ENCODE measurements at regions not wholly inside any gene's neighbourhood (a gene's known extent, or its start where the extent isn't known, plus 50 kb on each side); places are given as distances from the start of the nearest gene placed in this dataset.
"Not testable (repeated sequence)": the region's sequence is repeated elsewhere in the genome, so short reads cannot be mapped to it uniquely, and the experiment has no call there.

DNA sequence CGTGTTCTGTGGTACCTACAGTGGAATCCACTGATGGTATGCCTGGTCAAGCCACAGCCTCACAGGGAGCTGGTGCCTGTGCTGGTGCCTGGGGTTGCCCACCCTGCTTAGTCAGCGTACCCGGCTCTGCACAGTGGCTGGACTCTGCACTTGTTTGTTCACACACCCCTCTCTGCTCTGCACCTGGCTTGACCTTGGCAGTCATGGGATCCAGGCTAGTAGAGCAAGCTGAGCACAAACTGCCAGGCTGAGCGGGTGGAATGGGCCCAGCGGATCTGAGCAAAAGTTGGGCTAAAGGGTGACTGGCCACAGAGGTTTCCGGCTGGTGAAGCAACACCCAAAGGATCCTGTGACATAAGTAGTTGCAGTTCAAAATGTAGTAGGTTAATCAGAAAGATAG is 163.5 kb downstream of the CDH19 start:
- DNase-seq: no peak

DNA sequence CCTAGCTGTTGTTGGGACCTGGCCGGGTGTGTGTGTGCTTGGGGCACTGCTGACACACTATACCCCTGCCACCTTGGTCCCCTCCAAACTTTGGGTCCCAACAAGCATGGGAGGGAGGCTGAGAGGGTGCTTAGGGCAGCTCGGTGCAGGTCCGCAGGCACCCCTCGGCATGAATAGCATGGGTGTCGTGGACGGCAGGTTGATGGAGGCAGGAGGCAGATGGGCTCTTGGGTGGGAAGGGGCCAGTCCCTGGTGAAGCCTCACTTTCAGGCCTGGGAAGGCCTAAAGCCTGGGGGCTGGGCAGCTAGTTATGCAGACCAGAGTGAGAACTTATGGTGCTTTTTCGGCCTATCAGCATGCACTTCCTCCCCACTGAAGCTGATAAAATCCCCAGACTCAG is 164.2 kb downstream of the CDH19 start:
- DNase-seq: no peak

- peak; percentile 73 for DNase-seq
Measured at GRCh38 chr18:66438711-66439536, 165.0 kb downstream of the CDH19 start.

DNA sequence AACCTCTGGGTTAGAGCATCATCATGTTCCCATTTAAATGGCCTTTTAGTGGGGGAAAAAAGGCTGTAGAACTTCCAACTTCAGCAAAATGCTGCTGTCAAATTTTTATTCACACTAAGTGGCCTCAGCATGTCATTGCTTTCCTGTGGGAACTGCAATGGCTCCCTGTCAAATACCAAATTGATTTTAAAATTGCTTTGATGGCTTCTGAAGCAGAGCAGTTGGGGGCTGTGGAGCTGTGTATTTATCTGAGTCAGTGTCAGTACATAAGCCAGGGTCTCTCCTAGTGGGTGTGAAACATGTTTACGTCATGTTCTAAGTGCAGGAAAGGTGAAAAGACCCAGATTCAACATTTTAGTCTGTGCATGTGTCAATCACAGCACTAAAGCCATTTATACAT is 171.3 kb downstream of the CDH19 start:
- DNase-seq: no peak

DNA sequence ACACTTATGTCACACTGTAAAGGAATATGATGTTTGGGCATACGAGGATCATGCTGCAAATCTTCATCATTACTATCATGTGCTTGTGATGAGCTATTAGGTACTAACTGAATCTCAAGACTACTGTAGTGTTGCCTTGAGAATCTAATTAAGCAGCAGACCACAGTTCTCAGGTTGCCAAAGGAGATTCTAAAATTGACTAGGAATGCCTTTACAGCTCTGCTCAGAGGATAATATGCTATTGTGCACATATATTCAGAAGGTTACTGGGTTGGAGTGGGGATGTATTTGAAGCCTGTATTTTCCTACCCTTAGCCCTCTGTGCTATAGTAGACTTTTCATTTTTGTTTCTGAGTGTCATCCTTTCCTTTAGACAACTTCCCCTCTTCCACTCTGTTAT is 175.1 kb downstream of the CDH19 start:
- no peak for DNase-seq

GRCh38 chr18:66419400-66419799 is 184.5 kb downstream of the CDH19 start:
- DNase-seq: no peak

- no peak for DNase-seq
Measured at GRCh38 chr18:66410692-66411091, 193.2 kb downstream of the CDH19 start.

DNA sequence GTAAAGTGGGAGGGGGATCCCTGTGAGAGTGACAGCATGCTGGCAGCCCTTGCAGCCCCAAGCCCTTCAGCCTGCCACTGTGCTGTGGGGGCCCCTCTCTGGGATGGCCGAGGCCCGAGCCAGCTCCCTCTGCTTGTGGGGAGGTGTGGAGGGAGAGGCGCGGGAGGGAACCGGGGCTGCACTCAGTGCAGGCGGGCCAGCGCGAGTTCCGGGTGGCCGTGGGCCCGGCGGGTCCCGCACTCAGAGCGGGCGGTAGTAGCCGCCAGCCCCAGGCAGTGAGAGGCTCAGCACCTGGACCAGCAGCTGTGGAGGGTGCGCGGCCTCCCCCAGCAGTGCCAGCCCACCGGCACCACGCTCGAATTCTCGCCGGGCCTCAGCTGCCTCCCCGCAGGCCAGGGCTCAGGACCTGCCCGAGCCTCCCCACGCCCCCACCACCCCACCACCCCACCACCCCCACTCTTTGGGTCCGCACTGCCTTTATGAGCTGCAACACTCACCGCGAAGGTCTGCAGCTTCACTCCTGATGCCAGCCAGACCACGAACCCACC is 208.1 kb downstream of the CDH19 start:
- DNase-seq: no peak

GRCh38 chr18:66393463-66393862 is 210.4 kb downstream of the CDH19 start:
- no peak for DNase-seq

- DNase-seq: no peak
Measured at GRCh38 chr18:66377291-66377690, 226.6 kb downstream of the CDH19 start.

GRCh38 chr18:66375391-66375790 is 228.5 kb downstream of the CDH19 start:
- DNase-seq: not testable (repeated sequence)

- DNase-seq: peak; percentile 71
Measured at GRCh38 chr18:66346833-66347588, 256.9 kb downstream of the CDH19 start.

- peak; percentile 69 for DNase-seq
Measured at GRCh38 chr18:66344227-66344626, 259.7 kb downstream of the CDH19 start.

GRCh38 chr18:66342577-66342976 is 261.3 kb downstream of the CDH19 start:
- no peak for DNase-seq

DNA sequence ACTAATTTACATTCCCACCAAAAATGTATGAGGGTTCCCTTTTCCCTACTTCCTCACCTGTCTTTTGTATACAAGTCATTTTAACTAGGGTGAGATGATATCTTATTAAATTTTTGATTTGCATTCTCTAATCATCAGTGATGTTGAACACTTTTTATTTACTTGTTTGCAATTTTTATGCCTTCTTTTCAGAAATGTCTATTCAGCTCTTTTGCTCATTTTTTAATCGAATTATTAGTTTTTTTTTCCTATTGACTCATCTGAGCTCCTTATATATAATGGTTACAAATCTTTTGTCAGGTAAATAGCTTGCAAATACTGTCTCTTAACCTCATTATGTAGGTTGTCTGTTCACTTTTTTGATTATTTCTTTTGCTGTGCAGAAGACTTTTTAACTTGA is 269.4 kb downstream of the CDH19 start:
- DNase-seq: no peak

DNA sequence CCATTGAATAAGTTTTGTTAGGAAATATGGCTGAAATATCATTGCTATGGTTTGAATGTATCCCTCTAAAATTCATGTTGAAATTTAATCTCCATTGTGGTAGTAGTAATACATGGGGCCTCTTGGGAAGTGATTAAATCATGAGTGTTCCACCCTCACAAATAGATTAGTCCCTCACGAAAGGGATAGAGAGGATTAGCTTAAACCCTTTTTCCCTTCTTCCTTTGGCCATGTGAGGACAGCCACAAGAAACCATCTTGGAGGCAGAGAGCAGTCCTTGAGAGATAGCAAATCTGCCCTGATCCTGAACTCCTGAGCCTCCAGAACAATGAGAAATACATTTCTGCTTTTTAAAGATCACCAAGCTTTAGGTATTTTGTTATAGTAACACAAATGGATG is 274.2 kb downstream of the CDH19 start:
- DNase-seq: no peak

GRCh38 chr18:66328296-66328878 is 275.5 kb downstream of the CDH19 start:
- no peak for DNase-seq

GRCh38 chr18:66325251-66325650 is 278.6 kb downstream of the CDH19 start:
- no peak for DNase-seq

GRCh38 chr18:66324616-66325015 is 279.3 kb downstream of the CDH19 start:
- no peak for DNase-seq

DNA sequence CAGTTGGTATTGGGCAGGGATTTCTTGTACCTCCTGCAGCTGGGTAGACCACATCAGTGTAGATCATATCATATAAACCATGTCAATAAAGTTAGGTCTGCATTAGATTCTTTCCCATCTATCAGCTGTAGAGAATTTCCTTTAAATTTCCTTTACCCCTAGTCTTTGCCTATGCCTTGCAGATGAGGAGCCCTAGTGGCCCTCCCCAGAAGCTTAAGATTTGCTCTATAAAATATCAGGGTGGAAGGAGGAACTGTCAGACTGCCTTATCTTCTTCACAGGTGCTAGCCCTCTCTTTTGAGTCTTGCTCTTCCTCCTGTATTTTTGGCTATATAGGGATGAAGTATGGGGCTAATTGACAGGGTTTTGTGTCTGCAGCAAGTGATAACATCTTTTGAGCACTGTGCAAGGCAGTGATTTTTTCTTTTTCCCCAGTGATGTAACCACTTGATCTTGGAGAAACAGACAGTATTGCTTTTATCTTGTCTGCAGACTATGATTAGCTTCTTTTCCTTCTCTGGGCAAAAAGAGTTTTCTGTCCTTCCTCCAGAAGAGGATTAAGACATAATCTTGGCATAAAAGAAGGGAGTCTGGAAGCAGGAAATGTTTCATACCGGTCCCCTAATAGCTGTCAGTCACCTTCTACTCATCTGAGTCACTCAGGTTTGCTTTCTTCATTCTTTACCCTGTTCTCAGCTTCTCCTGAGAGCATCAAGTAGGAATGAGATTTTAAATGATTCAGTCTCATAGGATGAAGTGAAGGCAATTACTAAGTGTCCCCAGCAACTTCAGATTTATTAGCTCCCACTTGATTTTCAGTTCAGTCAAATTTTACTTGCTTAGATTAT is 286.4 kb downstream of the CDH19 start:
- no peak for DNase-seq

DNA sequence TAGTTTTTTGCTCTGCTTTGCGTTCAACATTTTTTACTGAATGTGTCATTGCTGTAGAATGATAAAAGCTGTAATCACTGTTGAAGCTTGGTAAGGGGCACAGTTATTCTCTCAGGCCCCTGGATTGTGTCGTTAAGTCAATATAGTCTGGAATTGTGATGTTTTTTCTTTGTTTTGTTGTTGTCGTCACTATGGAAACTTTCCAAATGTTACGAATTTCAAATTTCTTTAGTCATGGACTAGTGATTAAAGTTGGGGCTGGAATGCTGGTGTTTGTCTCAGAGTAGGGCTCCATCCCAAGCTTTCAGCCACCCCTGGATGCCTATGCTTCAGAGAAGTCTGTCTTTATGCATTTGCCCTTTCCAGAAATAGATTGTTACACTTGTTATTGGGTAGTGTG is 287.2 kb downstream of the CDH19 start:
- peak; percentile 59 for DNase-seq

DNA sequence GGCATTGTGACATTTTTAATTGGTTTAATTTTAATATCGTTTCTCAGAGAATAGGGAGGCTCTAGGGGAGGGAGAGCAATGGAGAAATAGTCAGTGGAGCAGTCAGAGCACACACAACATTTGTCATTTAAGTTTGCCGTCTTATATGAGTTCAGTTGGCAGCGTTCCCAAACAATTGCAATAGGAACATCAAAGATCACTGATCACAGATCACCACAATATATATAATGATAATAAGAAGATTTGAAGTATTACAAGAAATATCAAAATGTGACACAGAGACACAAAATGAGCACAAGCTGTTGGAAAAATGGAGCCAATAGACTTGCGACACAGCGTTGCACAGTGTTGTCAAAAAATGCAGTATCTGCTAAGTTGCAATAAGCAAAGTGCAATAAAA is 303.7 kb downstream of the CDH19 start:
- no peak for DNase-seq

DNA sequence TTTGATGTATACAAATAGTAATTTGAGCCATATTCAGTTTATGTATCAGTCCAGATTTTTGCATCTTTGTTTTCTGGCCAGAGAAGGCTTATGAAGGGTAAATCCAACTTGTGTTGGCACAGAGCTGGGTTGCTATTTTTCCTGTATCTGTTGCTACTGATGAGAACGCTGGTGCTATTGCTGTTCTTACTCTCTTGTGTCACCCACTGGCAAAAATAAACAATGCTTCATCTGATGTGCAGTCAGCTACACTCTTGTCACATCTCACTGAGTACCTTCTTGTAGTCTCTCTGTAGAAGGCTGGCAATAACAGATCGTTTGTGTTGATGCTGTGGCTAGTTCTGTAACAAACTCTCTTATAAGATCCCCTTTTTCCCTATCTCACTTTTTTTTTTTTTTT is 323.4 kb downstream of the CDH19 start:
- DNase-seq: no peak

All from NCI-H2171 treated with DMSO at 0.1 percent for 48 hours (cell line).